Spleen (tissue), 11 donors: ENCODE measurements at regions not wholly inside any gene's neighbourhood (a gene's known extent, or its start where the extent isn't known, plus 50 kb on each side); places are given as distances from the start of the nearest gene placed in this dataset.

Source experiments
- DNase-seq: peaks from one replicate; pipeline ENCODE4 v3.0.0-alpha.2; 2020
- H3K27ac ChIP-seq, 8 donors: fragments of 200-600 bp; sonication (generic) in 7 of 8; 1 replicate in 4 of 8; 2 replicates in 4 of 8; pipeline versions ENCODE4 v1.5.0 to v1.8.0; 2016 to 2021; ENCODE audit warnings: inconsistent platforms in 4 of 8, mild to moderate bottlenecking in 4 of 8, moderate library complexity in 1 of 8
- H3K27me3 ChIP-seq, 7 donors: fragments of 200-600 bp; sonication (generic) in 6 of 7; replicated peaks in 1 of 7; 1 replicate in 4 of 7; 2 replicates in 3 of 7; pipeline versions ENCODE4 v1.5.0 to v1.8.0; 2016 to 2021; ENCODE audit warnings: inconsistent platforms in 3 of 7, mild to moderate bottlenecking in 1 of 7
- H3K36me3 ChIP-seq, 6 donors: fragments of 200-600 bp; sonication (generic) in 5 of 6; 1 replicate in 4 of 6; 2 replicates in 2 of 6; pipeline versions ENCODE4 v1.5.0 to v1.8.0; 2016 to 2021; ENCODE audit warnings: inconsistent platforms in 2 of 6
- H3K4me1 ChIP-seq, 6 donors: fragments of 200-600 bp; sonication (generic) in 5 of 6; 1 replicate in 3 of 6; 2 replicates in 3 of 6; pipeline versions ENCODE4 v1.5.0 to v1.8.0; 2016 to 2021; ENCODE audit warnings: inconsistent platforms in 3 of 6
- H3K4me3 ChIP-seq, 8 donors: fragments of 200-600 bp; sonication (generic) in 7 of 8; 1 replicate in 4 of 8; 2 replicates in 4 of 8; pipeline versions ENCODE4 v1.5.0 to v1.8.0; 2016 to 2021; ENCODE audit warnings: inconsistent platforms in 4 of 8, mild to moderate bottlenecking in 4 of 8, moderate library complexity in 2 of 8
- H3K9me3 ChIP-seq, 8 donors: fragments of 200-600 bp; sonication (generic) in 7 of 8; 1 replicate in 4 of 8; 2 replicates in 4 of 8; pipeline versions ENCODE4 v1.5.0 to v1.8.0; 2016 to 2021; ENCODE audit warnings: inconsistent platforms in 4 of 8
- POLR2A ChIP-seq, 3 donors: fragments of 450-650 bp; IDR thresholded peaks; one replicate each; pipeline ENCODE4 v1.5.1; 2017; ENCODE audit warnings: antibody characterized with exemption in 3 of 3, mild to moderate bottlenecking in 1 of 3
- POLR2AphosphoS5 ChIP-seq, 3 donors: sonication (generic); formaldehyde crosslinking; IDR thresholded peaks; one replicate each; pipeline ENCODE4 v1.5.1; 2017; ENCODE audit warnings: antibody characterized with exemption in 3 of 3
- WGBS, 5 donors: extraction: QIAGEN DNeasy Blood & Tissue Kit in 3 of 5; methylation state at CpG; one replicate each; pipeline versions ENCODE4 v1.1.5 to v1.1.7; 2013 to 2018; 5-methylcytosine and 5-hydroxymethylcytosine counted together
- intact Hi-C: fragments of 100-400 bp; cut with DNase I; formaldehyde crosslinking; loops from one replicate; pipeline ENCODE4 v1.15.0; 2023; ENCODE audit warnings: low total_unique reads
- TF ChIP-seq, protein P1 (sequence below), 11 experiments: fragments of 200-600 bp in 7 of 11; fragments of 450-650 bp in 4 of 11; sonication (generic) in 4 of 11; IDR thresholded peaks in 8 of 11; conservative IDR thresholded peaks in 3 of 11; 1 replicate in 7 of 11; 2 replicates in 4 of 11; pipeline versions ENCODE4 v1.4.0 to v1.8.0; 2016 to 2021; ENCODE audit warnings: antibody characterized with exemption in 11 of 11, inconsistent platforms in 4 of 11, mild to moderate bottlenecking in 1 of 11
- donor health status: healthy with polysubstance abuse.
- donor health status: DM: no; HTN: no; CAD: no; lungs with moderate emphysema.
- donor health status: DM: no; HTN: no; CAD: no.
- donor health status: Bipolar disorder and iron deficiency.
- donor health status: healthy.
- donor health status: DM: no; HTN: no; CAD: no.
- donor health status: DM: yes; HTN: yes; CAD: no.

DNA sequence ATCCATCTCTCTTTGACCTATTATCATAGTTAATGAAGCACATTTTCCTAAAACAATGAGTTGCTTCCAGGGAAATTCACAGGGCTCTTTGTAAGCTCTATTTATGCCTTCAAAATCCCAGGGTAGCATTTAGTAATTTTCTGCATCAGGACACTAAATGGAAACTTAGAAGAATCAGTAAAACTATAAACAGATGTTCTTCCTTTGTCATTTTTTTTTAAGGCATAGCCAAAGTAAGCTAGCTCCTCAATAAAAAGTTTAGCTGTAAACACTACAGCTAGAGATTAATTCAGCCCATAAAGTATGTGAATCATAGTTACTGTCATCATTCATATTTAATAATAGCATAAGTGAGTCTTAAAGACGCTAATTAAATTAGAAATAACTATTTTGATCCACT is 79.3 kb downstream of the RPL22L1 start:
- no peak overlapping the region for H3K4me3 ChIP-seq
- 62 to 79% (median 71%) methylated on average over 1 of the region's 1 CpG for WGBS, 5 donors
- no peaks in the 10 kb centered on the region for H3K4me1 ChIP-seq
- no peaks in the 10 kb centered on the region for H3K9me3 ChIP-seq
- no peaks in the 10 kb centered on the region for H3K27me3 ChIP-seq
- no peak overlapping the region for H3K27ac ChIP-seq
- intact Hi-C loops = no loop called here
- TF ChIP-seq POLR2A (IDR thresholded peaks at IDR 0.05) (no peak), POLR2AphosphoS5 (IDR thresholded peaks at IDR 0.05) (no peak)
- TF ChIP-seq, protein P1, sequence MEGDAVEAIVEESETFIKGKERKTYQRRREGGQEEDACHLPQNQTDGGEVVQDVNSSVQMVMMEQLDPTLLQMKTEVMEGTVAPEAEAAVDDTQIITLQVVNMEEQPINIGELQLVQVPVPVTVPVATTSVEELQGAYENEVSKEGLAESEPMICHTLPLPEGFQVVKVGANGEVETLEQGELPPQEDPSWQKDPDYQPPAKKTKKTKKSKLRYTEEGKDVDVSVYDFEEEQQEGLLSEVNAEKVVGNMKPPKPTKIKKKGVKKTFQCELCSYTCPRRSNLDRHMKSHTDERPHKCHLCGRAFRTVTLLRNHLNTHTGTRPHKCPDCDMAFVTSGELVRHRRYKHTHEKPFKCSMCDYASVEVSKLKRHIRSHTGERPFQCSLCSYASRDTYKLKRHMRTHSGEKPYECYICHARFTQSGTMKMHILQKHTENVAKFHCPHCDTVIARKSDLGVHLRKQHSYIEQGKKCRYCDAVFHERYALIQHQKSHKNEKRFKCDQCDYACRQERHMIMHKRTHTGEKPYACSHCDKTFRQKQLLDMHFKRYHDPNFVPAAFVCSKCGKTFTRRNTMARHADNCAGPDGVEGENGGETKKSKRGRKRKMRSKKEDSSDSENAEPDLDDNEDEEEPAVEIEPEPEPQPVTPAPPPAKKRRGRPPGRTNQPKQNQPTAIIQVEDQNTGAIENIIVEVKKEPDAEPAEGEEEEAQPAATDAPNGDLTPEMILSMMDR (IDR thresholded peaks at IDR 0.05 in 8 of 11, conservative IDR thresholded peaks at IDR 0.05 in 3 of 11) = no peak
- DNase-seq = no peak
- H3K36me3 ChIP-seq = no peaks in the 10 kb centered on the region

DNA sequence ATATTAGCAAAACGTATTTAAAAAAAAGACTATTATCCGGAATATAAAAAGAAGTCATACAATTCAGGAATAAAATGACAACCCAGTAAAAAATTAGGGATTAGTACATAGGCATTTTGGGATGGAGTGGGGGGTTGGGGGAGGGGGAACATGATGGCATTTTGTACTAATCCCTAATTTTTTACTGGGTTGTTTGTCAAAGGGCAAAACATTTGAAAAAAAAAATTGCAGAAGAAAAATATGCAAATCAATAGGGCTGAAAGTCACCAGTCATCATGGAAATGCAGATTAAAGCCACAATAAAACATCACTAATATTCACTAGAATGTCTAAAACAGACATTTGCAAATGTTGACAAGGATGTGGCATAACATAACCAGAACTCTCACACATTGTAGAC is 82.5 kb downstream of the RPL22L1 start:
- H3K4me1 ChIP-seq = no peaks in the 10 kb centered on the region
- no peak overlapping the region for H3K27ac ChIP-seq
- H3K27me3 ChIP-seq = peaks cover 0 to 19% (median 0%) of the 10 kb centered on the region in 7 donors
- intact Hi-C loops = no loop called here
- WGBS, 5 donors = 86 to 95% (median 90%) methylated on average over 2 of the region's 2 CpGs
- no peak for DNase-seq
- H3K9me3 ChIP-seq = no peaks in the 10 kb centered on the region
- no peak overlapping the region for H3K4me3 ChIP-seq
- TF ChIP-seq, protein P1 (IDR thresholded peaks at IDR 0.05 in 8 of 11, conservative IDR thresholded peaks at IDR 0.05 in 3 of 11) = no peak
- TF ChIP-seq POLR2A (IDR thresholded peaks at IDR 0.05) (no peak), POLR2AphosphoS5 (IDR thresholded peaks at IDR 0.05) (no peak)
- no peaks in the 10 kb centered on the region for H3K36me3 ChIP-seq

DNA sequence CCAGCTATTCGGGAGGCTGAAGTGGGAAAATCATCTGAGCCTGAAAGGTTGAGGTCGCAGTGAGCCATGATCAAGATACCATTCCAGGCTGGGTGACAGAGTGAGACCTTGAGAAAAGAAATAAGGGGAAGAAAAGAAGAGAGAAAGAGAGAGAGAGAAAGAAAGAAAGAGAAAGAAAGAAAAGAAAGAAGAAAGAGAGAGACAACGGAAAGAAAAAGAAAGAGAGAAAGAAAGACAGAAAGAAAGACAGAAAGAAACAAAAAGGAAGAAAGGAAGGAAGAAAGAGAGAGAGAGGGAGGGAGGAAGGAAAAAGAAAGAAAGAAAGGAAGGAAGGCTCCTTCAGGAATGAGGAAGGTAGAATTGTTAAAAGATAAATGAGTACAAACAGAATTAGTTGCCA is 84.5 kb downstream of the RPL22L1 start:
- Histone ChIP-seq H3K27me3 (peaks cover 0 to 22% (median 0%) of the 10 kb centered on the region in 7 donors), H3K9me3 (no peaks in the 10 kb centered on the region), H3K4me3 (no peak overlapping the region), H3K36me3 (no peaks in the 10 kb centered on the region), H3K4me1 (no peaks in the 10 kb centered on the region), H3K27ac (no peak overlapping the region)
- 81 to 92% (median 88%) methylated on average over 3 of the region's 3 CpGs for WGBS, 5 donors
- no peak for DNase-seq
- no peak for TF ChIP-seq POLR2AphosphoS5 (IDR thresholded peaks at IDR 0.05)
- intact Hi-C loops = no loop called here

DNA sequence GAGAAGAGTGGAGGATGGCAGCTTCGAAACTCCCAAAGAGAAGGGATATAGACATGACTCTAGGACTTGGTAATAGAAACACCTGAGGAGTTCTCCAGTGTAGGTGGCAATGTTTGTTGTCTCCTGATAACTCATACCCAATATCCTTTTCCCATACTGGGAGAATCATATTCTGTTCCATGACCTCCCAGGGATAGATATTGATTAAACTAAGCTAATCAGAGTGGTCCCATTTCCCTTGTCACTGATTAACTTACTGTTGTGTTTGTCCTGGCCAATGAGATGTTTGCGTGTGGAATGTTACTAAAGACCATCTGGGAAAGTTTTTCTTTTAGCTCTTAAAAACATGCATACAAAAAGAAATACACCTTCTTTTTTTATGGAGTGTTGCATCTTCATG is 85.6 kb downstream of the RPL22L1 start:
- TF ChIP-seq POLR2A (IDR thresholded peaks at IDR 0.05) (no peak), POLR2AphosphoS5 (IDR thresholded peaks at IDR 0.05) (no peak)
- TF ChIP-seq, protein P1 (IDR thresholded peaks at IDR 0.05 in 8 of 11, conservative IDR thresholded peaks at IDR 0.05 in 3 of 11) = no peak
- 83 to 95% (median 87%) methylated on average over 2 of the region's 2 CpGs for WGBS, 5 donors
- intact Hi-C loops = no loop called here
- Histone ChIP-seq H3K36me3 (no peaks in the 10 kb centered on the region), H3K4me1 (no peaks in the 10 kb centered on the region), H3K27ac (no peak overlapping the region), H3K4me3 (no peak overlapping the region), H3K9me3 (no peaks in the 10 kb centered on the region), H3K27me3 (peaks cover 0 to 22% (median 0%) of the 10 kb centered on the region in 7 donors)
- DNase-seq = no peak

DNA sequence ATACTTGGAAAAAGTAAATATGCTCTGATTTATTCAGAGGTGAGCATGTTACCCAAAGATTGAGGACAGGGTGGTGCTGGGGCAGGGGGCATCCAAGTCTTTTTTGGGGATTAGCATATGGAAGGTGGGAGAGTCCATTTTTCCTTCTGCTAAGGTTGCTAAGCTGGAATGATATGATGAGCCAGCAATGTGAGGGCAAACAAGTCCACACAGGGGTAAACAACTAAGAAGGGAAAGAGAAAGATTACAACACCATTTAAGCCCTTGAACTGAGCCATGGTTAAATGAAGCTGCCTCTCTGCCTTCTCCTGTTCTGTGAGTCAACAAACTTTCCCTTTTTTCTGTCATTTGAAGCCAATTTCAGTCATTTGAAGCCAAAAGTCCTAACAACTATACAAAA is 89.0 kb downstream of the RPL22L1 start:
- H3K27me3 ChIP-seq = peaks cover 0 to 22% (median 0%) of the 10 kb centered on the region in 7 donors
- no peaks in the 10 kb centered on the region for H3K36me3 ChIP-seq
- H3K27ac ChIP-seq = no peak overlapping the region
- no peaks in the 10 kb centered on the region for H3K4me1 ChIP-seq
- intact Hi-C loops = no loop called here
- H3K9me3 ChIP-seq = peaks cover 0 to 13% (median 0%) of the 10 kb centered on the region in 8 donors
- H3K4me3 ChIP-seq = no peak overlapping the region
- DNase-seq = no peak
- TF ChIP-seq, protein P1 (IDR thresholded peaks at IDR 0.05 in 8 of 11, conservative IDR thresholded peaks at IDR 0.05 in 3 of 11) = no peak
- TF ChIP-seq POLR2A (IDR thresholded peaks at IDR 0.05) = no peak
- TF ChIP-seq POLR2AphosphoS5 (IDR thresholded peaks at IDR 0.05) = no peak
